HEK293 (cell line): ENCODE measurements at regions not wholly inside any gene's neighbourhood (a gene's known extent, or its start where the extent isn't known, plus 50 kb on each side); places are given as distances from the start of the nearest gene placed in this dataset.

Experiments
- CTCF ChIA-PET: fragments of 350-600 bp; formaldehyde crosslinking; extraction: SDS; loops from one replicate; lab custom pipeline; 2021; ENCODE audit warnings: antibody characterized with exemption; lab: Yijun Ruan, JAX
- POLR2A ChIA-PET: fragments of 300-600 bp; formaldehyde crosslinking; extraction: SDS; loops from one replicate; lab custom pipeline; 2020; ENCODE audit warnings: antibody characterized with exemption, inconsistent platforms; lab: Yijun Ruan, JAX
- H3K27ac ChIP-seq: fragments of 200-500 bp; sonication (Bioruptor generic); 2 replicates; pipeline ENCODE4 v1.5.1; 2014; ENCODE audit warnings: low read depth, low read length, control low read depth, inconsistent platforms; ENCODE audit errors: extremely low read depth
- H3K36me3 ChIP-seq, 2 experiments: fragments of 200-500 bp in 1 of 2; sonication (Bioruptor generic) in 1 of 2; 1 replicate in 1 of 2; 2 replicates in 1 of 2; pipeline ENCODE4 v1.5.1; 2014 to 2017; ENCODE audit warnings: inconsistent platforms in 2 of 2, low read length in 2 of 2; ENCODE audit not compliant: control insufficient read depth in 2 of 2, insufficient read depth in 1 of 2
- H3K4me1 ChIP-seq: fragments of 200-500 bp; sonication (Bioruptor generic); 2 replicates; pipeline ENCODE4 v1.5.1; 2014; ENCODE audit warnings: mild to moderate bottlenecking, low read length, inconsistent platforms; ENCODE audit not compliant: control insufficient read depth, insufficient read depth
- H3K4me3 ChIP-seq: 2 replicates; pipeline ENCODE4 v1.5.1; 2011; ENCODE audit warnings: low read depth, mild to moderate bottlenecking, control low read depth, low read length, moderate library complexity
- H3K9me3 ChIP-seq: fragments of 200-500 bp; sonication (Bioruptor generic); 2 replicates; pipeline ENCODE4 v1.5.1; 2014; ENCODE audit warnings: low read depth, low read length, inconsistent platforms; ENCODE audit not compliant: control insufficient read depth, insufficient read depth
- EGR2 ChIP-seq: fragments of 450-650 bp; formaldehyde crosslinking; IDR thresholded peaks from 2 replicates; pipeline ENCODE4 v1.5.1; 2016; ENCODE audit warnings: low read depth, missing biosample characterization, missing genetic modification characterization
- KLF16 ChIP-seq: fragments of 450-650 bp; formaldehyde crosslinking; IDR thresholded peaks from 2 replicates; pipeline ENCODE4 v1.5.1; 2017; ENCODE audit warnings: missing biosample characterization, missing genetic modification characterization
- SCRT1 ChIP-seq: fragments of 450-650 bp; formaldehyde crosslinking; IDR thresholded peaks from 2 replicates; pipeline ENCODE4 v1.5.1; 2016; ENCODE audit warnings: missing biosample characterization, missing genetic modification characterization, borderline replicate concordance
- TCF7L2 ChIP-seq: IDR thresholded peaks from 2 replicates; pipeline ENCODE4 v1.6.1; 2011; ENCODE audit warnings: low read depth, mild to moderate bottlenecking, inconsistent platforms, low read length, moderate library complexity, borderline replicate concordance
- ZBTB10 ChIP-seq: fragments of 450-650 bp; formaldehyde crosslinking; IDR thresholded peaks from 2 replicates; pipeline ENCODE4 v1.5.1; 2016; ENCODE audit warnings: missing biosample characterization, missing genetic modification characterization
- ZBTB11 ChIP-seq: fragments of 450-650 bp; formaldehyde crosslinking; conservative IDR thresholded peaks from 2 replicates; pipeline ENCODE4 v1.5.1; 2016; ENCODE audit warnings: low read depth, missing biosample characterization, missing genetic modification characterization
- ZFP3 ChIP-seq: fragments of 450-650 bp; formaldehyde crosslinking; IDR thresholded peaks from 2 replicates; pipeline ENCODE4 v1.5.1; 2016; ENCODE audit warnings: low read depth, missing biosample characterization, missing genetic modification characterization
- ZFP37 ChIP-seq: fragments of 450-650 bp; formaldehyde crosslinking; IDR thresholded peaks from 2 replicates; pipeline ENCODE4 v1.5.1; 2016; ENCODE audit warnings: missing biosample characterization, missing genetic modification characterization
- ZNF175 ChIP-seq: fragments of 450-650 bp; formaldehyde crosslinking; IDR thresholded peaks from 2 replicates; pipeline ENCODE4 v1.5.1; 2016; ENCODE audit warnings: missing biosample characterization, missing genetic modification characterization
- ZNF214 ChIP-seq: fragments of 450-650 bp; formaldehyde crosslinking; IDR thresholded peaks from 2 replicates; pipeline ENCODE4 v1.5.1; 2017; ENCODE audit warnings: missing biosample characterization, mild to moderate bottlenecking, missing genetic modification characterization, borderline replicate concordance
- ZNF24 ChIP-seq: fragments of 450-650 bp; formaldehyde crosslinking; IDR thresholded peaks from 2 replicates; pipeline ENCODE4 v1.5.1; 2016; ENCODE audit warnings: missing biosample characterization, missing genetic modification characterization
- ZNF248 ChIP-seq: fragments of 450-650 bp; formaldehyde crosslinking; IDR thresholded peaks from 2 replicates; pipeline ENCODE4 v1.5.1; 2017; ENCODE audit warnings: missing biosample characterization, missing genetic modification characterization
- ZNF394 ChIP-seq: fragments of 450-650 bp; formaldehyde crosslinking; IDR thresholded peaks from 2 replicates; pipeline ENCODE4 v1.5.1; 2016; ENCODE audit warnings: missing biosample characterization, missing genetic modification characterization, mild to moderate bottlenecking, moderate library complexity, borderline replicate concordance
- ZNF404 ChIP-seq: fragments of 450-650 bp; formaldehyde crosslinking; IDR thresholded peaks from 2 replicates; pipeline ENCODE4 v1.5.1; 2017; ENCODE audit warnings: missing biosample characterization, missing genetic modification characterization
- ZNF416 ChIP-seq: fragments of 450-650 bp; formaldehyde crosslinking; IDR thresholded peaks from 2 replicates; pipeline ENCODE4 v1.5.1; 2016; ENCODE audit warnings: missing biosample characterization, missing genetic modification characterization
- ZNF488 ChIP-seq: fragments of 450-650 bp; formaldehyde crosslinking; IDR thresholded peaks from 2 replicates; pipeline ENCODE4 v1.5.1; 2016; ENCODE audit warnings: missing biosample characterization, missing genetic modification characterization
- ZNF501 ChIP-seq: fragments of 450-650 bp; formaldehyde crosslinking; IDR thresholded peaks from 2 replicates; pipeline ENCODE4 v1.5.1; 2016; ENCODE audit warnings: missing biosample characterization, missing genetic modification characterization
- ZNF596 ChIP-seq: fragments of 450-650 bp; IDR thresholded peaks from 2 replicates; pipeline ENCODE4 v1.5.0; 2018; ENCODE audit warnings: missing biosample characterization, mild to moderate bottlenecking, missing genetic modification characterization, moderate library complexity
- ZNF623 ChIP-seq: fragments of 450-650 bp; formaldehyde crosslinking; IDR thresholded peaks from 2 replicates; pipeline ENCODE4 v1.5.1; 2016; ENCODE audit warnings: missing biosample characterization, missing genetic modification characterization
- ZNF670 ChIP-seq: fragments of 450-650 bp; formaldehyde crosslinking; IDR thresholded peaks from 2 replicates; pipeline ENCODE4 v1.5.1; 2016; ENCODE audit warnings: missing biosample characterization, missing genetic modification characterization, low read depth
- ZNF791 ChIP-seq: fragments of 450-650 bp; formaldehyde crosslinking; IDR thresholded peaks from 2 replicates; pipeline ENCODE4 v1.5.1; 2016; ENCODE audit warnings: missing biosample characterization, missing genetic modification characterization
- ZNF792 ChIP-seq: fragments of 450-650 bp; formaldehyde crosslinking; IDR thresholded peaks from 2 replicates; pipeline ENCODE4 v1.5.1; 2016; ENCODE audit warnings: missing biosample characterization, missing genetic modification characterization

- Histone ChIP-seq H3K36me3 (no peaks in the 10 kb centered on the region), H3K9me3 (no peaks in the 10 kb centered on the region)
- TF ChIP-seq ZNF596 (tag by site-specific recombination): no peak
- TF ChIP-seq ZNF248 (tag by site-specific recombination): no peak
- no peak for TF ChIP-seq KLF16 (tag by site-specific recombination)
- no peak for TF ChIP-seq TCF7L2
- TF ChIP-seq ZNF792 (tag by site-specific recombination): no peak
- TF ChIP-seq SCRT1 (tag by site-specific recombination): no peak
- TF ChIP-seq EGR2 (tag by site-specific recombination): no peak
- no peak for TF ChIP-seq ZNF394 (tag by site-specific recombination)
- TF ChIP-seq ZNF24 (tag by site-specific recombination): no peak
- TF ChIP-seq, all 188 proteins: peak for 0
- Histone ChIP-seq H3K27ac (no peak overlapping the region), H3K4me3 (no peak overlapping the region), H3K4me1 (no peaks in the 10 kb centered on the region)
- ChIA-PET CTCF (interaction anchor here (0.7 to 0.8 kb wide), 2 partner anchors 39 to 223 kb away, joined by 3 to 4 read pairs; no protein-coding TSS in a partner anchor), POLR2A (no interaction called here)
Measured at GRCh38 chr5:84635235-84636055, 250.8 kb upstream of the EDIL3 start.

GRCh38 chr5:84634256-84634655, 249.6 kb upstream of the EDIL3 start:
- Histone ChIP-seq H3K4me3 (no peak overlapping the region), H3K36me3 (no peaks in the 10 kb centered on the region), H3K9me3 (no peaks in the 10 kb centered on the region), H3K27ac (no peak overlapping the region), H3K4me1 (no peaks in the 10 kb centered on the region)
- CTCF ChIA-PET: interaction anchor here (0.5 kb wide), 1 partner anchor 527 kb away, joined by 3 read pairs; no protein-coding TSS in a partner anchor
- POLR2A ChIA-PET: no interaction called here
- no peak for TF ChIP-seq ZBTB11 (tag by site-specific recombination)
- TF ChIP-seq ZNF416: no peak
- TF ChIP-seq, all 188 proteins: peak for 0

GRCh38 chr5:84632418-84632817, 247.7 kb upstream of the EDIL3 start:
- no peaks in the 10 kb centered on the region for H3K9me3 ChIP-seq
- CTCF ChIA-PET: interaction anchor here (1.1 kb wide), 1 partner anchor 11 kb away, joined by 3 read pairs; no protein-coding TSS in a partner anchor
- TF ChIP-seq ZNF791 (tag by site-specific recombination): no peak
- H3K4me3 ChIP-seq: no peak overlapping the region
- no peaks in the 10 kb centered on the region for H3K36me3 ChIP-seq
- H3K27ac ChIP-seq: no peak overlapping the region
- H3K4me1 ChIP-seq: no peaks in the 10 kb centered on the region
- POLR2A ChIA-PET: no interaction called here

- ChIA-PET POLR2A (no interaction called here), CTCF (no interaction called here)
- no peaks in the 10 kb centered on the region for H3K9me3 ChIP-seq
- H3K36me3 ChIP-seq: no peaks in the 10 kb centered on the region
- no peak overlapping the region for H3K4me3 ChIP-seq
- no peak overlapping the region for H3K27ac ChIP-seq
- no peaks in the 10 kb centered on the region for H3K4me1 ChIP-seq
- TF ChIP-seq ZNF175 (no peak), ZNF488 (tag by site-specific recombination) (no peak), ZNF214 (no peak), ZNF501 (tag by site-specific recombination) (no peak), ZFP37 (no peak), ZNF670 (tag by site-specific recombination) (no peak), ZBTB10 (no peak), ZNF623 (no peak), ZNF404 (tag by site-specific recombination) (no peak), ZFP3 (tag by site-specific recombination) (no peak)
Measured at GRCh38 chr5:84628918-84629317, 244.2 kb upstream of the EDIL3 start.
